Inflammatory macrophage (primary cell): ENCODE measurements at regions not wholly inside any gene's neighbourhood (a gene's known extent, or its start where the extent isn't known, plus 50 kb on each side); places are given as distances from the start of the nearest gene placed in this dataset.
"Not testable (repeated sequence)": the region's sequence is repeated elsewhere in the genome, so short reads cannot be mapped to it uniquely, and the experiment has no call there.

Source experiments
- DNase-seq, 2 donors: peaks; one replicate each; pipeline ENCODE4 v3.0.0-alpha.2; 2020 to 2022

GRCh38 chr3:66633402-66634381, 132.9 kb upstream of the LRIG1 start:
- no peak for DNase-seq

- DNase-seq = peak; percentile 26 to 31
Measured at GRCh38 chr3:66638717-66639116, 137.9 kb upstream of the LRIG1 start.

- DNase-seq = peak; percentile 38 to 50
Measured at GRCh38 chr3:66639809-66640356, 139.1 kb upstream of the LRIG1 start.

GRCh38 chr3:66642019-66642418, 141.2 kb upstream of the LRIG1 start:
- no peak for DNase-seq

GRCh38 chr3:66642484-66642883, 141.7 kb upstream of the LRIG1 start:
- no peak for DNase-seq

- DNase-seq = peak; percentile 44 to 71
Measured at GRCh38 chr3:66644549-66644948, 143.7 kb upstream of the LRIG1 start.

GRCh38 chr3:66648975-66649374, 148.2 kb upstream of the LRIG1 start:
- DNase-seq = no peak

GRCh38 chr3:66651520-66651919, 150.7 kb upstream of the LRIG1 start:
- DNase-seq = not testable (repeated sequence)

GRCh38 chr3:66652100-66652499, 151.3 kb upstream of the LRIG1 start:
- DNase-seq = not testable (repeated sequence)

GRCh38 chr3:66655044-66655443, 154.2 kb upstream of the LRIG1 start:
- DNase-seq = no peak

GRCh38 chr3:66655671-66656070, 154.8 kb upstream of the LRIG1 start:
- no peak for DNase-seq

GRCh38 chr3:66656609-66657008, 155.8 kb upstream of the LRIG1 start:
- no peak for DNase-seq

GRCh38 chr3:66659056-66659455, 158.2 kb upstream of the LRIG1 start:
- no peak for DNase-seq

- no peak for DNase-seq
Measured at GRCh38 chr3:66661628-66662027, 160.8 kb upstream of the LRIG1 start.

- no peak for DNase-seq
Measured at GRCh38 chr3:66662894-66663293, 162.1 kb upstream of the LRIG1 start.

GRCh38 chr3:66665021-66665695, 164.3 kb upstream of the LRIG1 start:
- DNase-seq = no peak

- no peak for DNase-seq
Measured at GRCh38 chr3:66666362-66666761, 165.5 kb upstream of the LRIG1 start.

GRCh38 chr3:66667263-66667662, 166.4 kb upstream of the LRIG1 start:
- no peak for DNase-seq

GRCh38 chr3:66671291-66671690, 170.5 kb upstream of the LRIG1 start:
- no peak for DNase-seq

GRCh38 chr3:66672830-66673229, 172.0 kb upstream of the LRIG1 start:
- DNase-seq = no peak

GRCh38 chr3:66673293-66673692, 172.5 kb upstream of the LRIG1 start:
- no peak for DNase-seq

- DNase-seq = no peak
Measured at GRCh38 chr3:66675366-66675765, 174.5 kb upstream of the LRIG1 start.

GRCh38 chr3:66692042-66692765, 191.4 kb upstream of the LRIG1 start:
- no peak for DNase-seq
